ENCODE measurements at regions not wholly inside any gene's neighbourhood (a gene's known extent, or its start where the extent isn't known, plus 50 kb on each side); places are given as distances from the start of the nearest gene placed in this dataset.
"Not testable (repeated sequence)": the region's sequence is repeated elsewhere in the genome, so short reads cannot be mapped to it uniquely, and the experiment has no call there.

DNA sequence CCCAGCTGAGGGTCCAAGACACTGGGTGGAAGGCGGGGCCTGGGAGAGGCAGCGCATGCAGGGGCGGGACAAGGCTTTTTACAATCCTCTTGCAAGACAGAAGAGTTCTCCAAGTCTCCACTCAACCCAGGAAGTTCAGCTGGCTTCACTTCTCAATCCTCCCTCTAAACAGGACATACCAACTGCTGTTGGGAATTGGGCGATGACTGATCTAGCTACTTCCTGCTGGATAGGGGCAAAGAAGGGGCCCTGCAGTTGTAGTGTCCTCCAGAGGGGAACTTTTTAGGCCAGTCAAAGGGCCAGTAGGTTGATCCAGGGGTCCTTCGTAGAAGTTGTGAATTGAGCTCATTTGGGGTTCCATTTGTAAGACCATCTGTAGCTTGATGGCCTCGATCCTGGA, 94.6 kb upstream of the TERB2 start (continued):
- TF ChIP-seq, protein P1, sequence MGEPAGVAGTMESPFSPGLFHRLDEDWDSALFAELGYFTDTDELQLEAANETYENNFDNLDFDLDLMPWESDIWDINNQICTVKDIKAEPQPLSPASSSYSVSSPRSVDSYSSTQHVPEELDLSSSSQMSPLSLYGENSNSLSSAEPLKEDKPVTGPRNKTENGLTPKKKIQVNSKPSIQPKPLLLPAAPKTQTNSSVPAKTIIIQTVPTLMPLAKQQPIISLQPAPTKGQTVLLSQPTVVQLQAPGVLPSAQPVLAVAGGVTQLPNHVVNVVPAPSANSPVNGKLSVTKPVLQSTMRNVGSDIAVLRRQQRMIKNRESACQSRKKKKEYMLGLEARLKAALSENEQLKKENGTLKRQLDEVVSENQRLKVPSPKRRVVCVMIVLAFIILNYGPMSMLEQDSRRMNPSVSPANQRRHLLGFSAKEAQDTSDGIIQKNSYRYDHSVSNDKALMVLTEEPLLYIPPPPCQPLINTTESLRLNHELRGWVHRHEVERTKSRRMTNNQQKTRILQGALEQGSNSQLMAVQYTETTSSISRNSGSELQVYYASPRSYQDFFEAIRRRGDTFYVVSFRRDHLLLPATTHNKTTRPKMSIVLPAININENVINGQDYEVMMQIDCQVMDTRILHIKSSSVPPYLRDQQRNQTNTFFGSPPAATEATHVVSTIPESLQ (CRISPR knock-in tag; IDR thresholded peaks at IDR 0.05): no peak
- no peak for TF ChIP-seq ZBTB21 (CRISPR knock-in tag; IDR thresholded peaks at IDR 0.05; ENCODE audit: borderline replicate concordance)

GRCh38 chr15:44862866-44863265, 93.6 kb upstream of the TERB2 start:
- Mint-ChIP-seq H3K27me3 (ENCODE audit: low read depth) (peaks cover 14% of the 10 kb centered on the region), H3K9me3 (peaks cover 61% of the 10 kb centered on the region), H3K36me3 (peaks cover 14% of the 10 kb centered on the region)
- H3K27ac Mint-ChIP-seq; DNase-seq (ENCODE audit: low spot score); H3K4me3 Mint-ChIP-seq; H3K4me1 Mint-ChIP-seq; ATAC-seq; POLR2A ChIA-PET: not testable (repeated sequence)
- CTCF ChIA-PET: interaction anchor here (1.0 kb wide), 1 partner anchor 173 kb away, joined by 3 read pairs; no protein-coding TSS in a partner anchor

DNA sequence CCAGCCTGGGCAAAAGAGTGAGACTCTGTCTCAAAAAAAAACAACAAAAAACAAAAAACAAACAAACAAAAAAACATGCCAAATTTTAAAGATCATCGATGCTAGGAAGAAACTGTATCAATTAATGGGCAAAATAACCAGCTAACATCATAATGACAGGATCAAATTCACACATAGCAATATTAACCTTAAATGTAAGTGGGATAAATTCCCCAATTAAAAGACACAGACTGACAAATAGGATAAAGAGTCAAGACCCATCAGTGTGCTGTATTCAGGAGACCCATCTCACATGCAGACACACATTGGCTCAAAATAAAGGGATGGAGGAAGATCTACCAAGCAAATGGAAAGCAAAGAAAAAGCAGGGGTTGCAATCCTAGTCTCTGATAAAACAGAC, 88.4 kb upstream of the TERB2 start:
- CTCF ChIA-PET; POLR2A ChIA-PET; H3K4me1 Mint-ChIP-seq; ATAC-seq; H3K36me3 Mint-ChIP-seq; DNase-seq (ENCODE audit: low spot score); H3K27ac Mint-ChIP-seq; H3K4me3 Mint-ChIP-seq: not testable (repeated sequence)
- Mint-ChIP-seq H3K9me3 (peaks cover 83% of the 10 kb centered on the region), H3K27me3 (ENCODE audit: low read depth) (peaks cover 37% of the 10 kb centered on the region)

GRCh38 chr15:44870125-44870524, 86.4 kb upstream of the TERB2 start:
- CTCF ChIA-PET; H3K27ac Mint-ChIP-seq; POLR2A ChIA-PET; ATAC-seq; DNase-seq (ENCODE audit: low spot score); H3K4me1 Mint-ChIP-seq; H3K4me3 Mint-ChIP-seq: not testable (repeated sequence)
- peaks cover 37% of the 10 kb centered on the region for H3K27me3 Mint-ChIP-seq (ENCODE audit: low read depth)
- H3K9me3 Mint-ChIP-seq: peaks cover 89% of the 10 kb centered on the region
- peaks cover 23% of the 10 kb centered on the region for H3K36me3 Mint-ChIP-seq

DNA sequence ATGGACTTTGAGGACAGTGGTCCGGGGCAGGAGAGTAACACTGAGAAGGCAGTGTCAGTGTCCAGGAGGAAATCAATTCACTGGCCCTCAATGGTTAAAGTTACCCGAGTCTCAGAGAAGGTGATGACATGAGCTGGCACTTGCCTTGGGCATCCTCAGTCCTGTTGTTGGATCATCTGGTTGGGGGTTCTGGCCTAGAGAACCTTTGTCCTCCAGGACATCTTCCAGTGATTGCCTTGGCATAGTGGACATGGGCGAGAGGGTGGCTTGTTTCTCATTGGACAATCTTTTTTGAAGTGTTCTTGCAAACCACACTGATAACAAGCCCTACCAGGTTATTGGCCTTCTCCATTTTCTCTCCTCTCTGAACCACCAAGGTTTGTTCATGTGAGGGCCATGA, 83.4 kb upstream of the TERB2 start:
- Mint-ChIP-seq H3K4me3 (no peak overlapping the region), H3K27me3 (ENCODE audit: low read depth) (peaks cover 34% of the 10 kb centered on the region), H3K27ac (no peak overlapping the region), H3K9me3 (peaks cover 88% of the 10 kb centered on the region), H3K36me3 (peaks cover 39% of the 10 kb centered on the region), H3K4me1 (no peaks in the 10 kb centered on the region)
- DNase-seq (ENCODE audit: low spot score) (no peak), ATAC-seq (no peak)
- TF ChIP-seq IRF2 (CRISPR knock-in tag; IDR thresholded peaks at IDR 0.05; ENCODE audit: borderline replicate concordance, low read depth) (no peak), ZNF416 (CRISPR knock-in tag; IDR thresholded peaks at IDR 0.05) (no peak), ZNF263 (CRISPR knock-in tag; IDR thresholded peaks at IDR 0.05; ENCODE audit: low read depth) (no peak), TEAD4 (CRISPR knock-in tag; IDR thresholded peaks at IDR 0.05) (no peak), SMAD3 (CRISPR knock-in tag; IDR thresholded peaks at IDR 0.05; ENCODE audit: borderline replicate concordance) (no peak)
- TF ChIP-seq, protein P2, sequence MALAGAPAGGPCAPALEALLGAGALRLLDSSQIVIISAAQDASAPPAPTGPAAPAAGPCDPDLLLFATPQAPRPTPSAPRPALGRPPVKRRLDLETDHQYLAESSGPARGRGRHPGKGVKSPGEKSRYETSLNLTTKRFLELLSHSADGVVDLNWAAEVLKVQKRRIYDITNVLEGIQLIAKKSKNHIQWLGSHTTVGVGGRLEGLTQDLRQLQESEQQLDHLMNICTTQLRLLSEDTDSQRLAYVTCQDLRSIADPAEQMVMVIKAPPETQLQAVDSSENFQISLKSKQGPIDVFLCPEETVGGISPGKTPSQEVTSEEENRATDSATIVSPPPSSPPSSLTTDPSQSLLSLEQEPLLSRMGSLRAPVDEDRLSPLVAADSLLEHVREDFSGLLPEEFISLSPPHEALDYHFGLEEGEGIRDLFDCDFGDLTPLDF (CRISPR knock-in tag; IDR thresholded peaks at IDR 0.05): no peak
- POLR2A ChIA-PET: no interaction called here
- CTCF ChIA-PET: no interaction called here

- Mint-ChIP-seq H3K27ac (no peak overlapping the region), H3K9me3 (peaks cover 74% of the 10 kb centered on the region), H3K4me3 (no peak overlapping the region), H3K36me3 (peaks cover 52% of the 10 kb centered on the region), H3K27me3 (ENCODE audit: low read depth) (peaks cover 19% of the 10 kb centered on the region), H3K4me1 (peaks cover 5% of the 10 kb centered on the region; the same call in 1 of the 2 replicates)
- ChIA-PET POLR2A (no interaction called here), CTCF (no interaction called here)
- DNase-seq (ENCODE audit: low spot score): no peak
- ATAC-seq: no peak
- TF ChIP-seq FOXJ3 (CRISPR knock-in tag; IDR thresholded peaks at IDR 0.05; ENCODE audit: borderline replicate concordance) (no peak), GTF2I (CRISPR knock-in tag; conservative IDR thresholded peaks at IDR 0.05) (no peak), SP1 (CRISPR knock-in tag; conservative IDR thresholded peaks at IDR 0.05) (no peak), EMX1 (CRISPR knock-in tag; IDR thresholded peaks at IDR 0.05) (no peak), GRHL2 (CRISPR knock-in tag; IDR thresholded peaks at IDR 0.05; ENCODE audit: insufficient replicate concordance, severe bottlenecking) (no peak), ZNF232 (CRISPR knock-in tag; IDR thresholded peaks at IDR 0.05) (no peak), PRRX2 (CRISPR knock-in tag; IDR thresholded peaks at IDR 0.05) (no peak), ETV6 (CRISPR knock-in tag; IDR thresholded peaks at IDR 0.05) (no peak)
- TF ChIP-seq, protein P3, sequence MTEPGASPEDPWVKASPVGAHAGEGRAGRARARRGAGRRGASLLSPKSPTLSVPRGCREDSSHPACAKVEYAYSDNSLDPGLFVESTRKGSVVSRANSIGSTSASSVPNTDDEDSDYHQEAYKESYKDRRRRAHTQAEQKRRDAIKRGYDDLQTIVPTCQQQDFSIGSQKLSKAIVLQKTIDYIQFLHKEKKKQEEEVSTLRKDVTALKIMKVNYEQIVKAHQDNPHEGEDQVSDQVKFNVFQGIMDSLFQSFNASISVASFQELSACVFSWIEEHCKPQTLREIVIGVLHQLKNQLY (CRISPR knock-in tag; IDR thresholded peaks at IDR 0.05): no peak
- TF ChIP-seq, protein P4, sequence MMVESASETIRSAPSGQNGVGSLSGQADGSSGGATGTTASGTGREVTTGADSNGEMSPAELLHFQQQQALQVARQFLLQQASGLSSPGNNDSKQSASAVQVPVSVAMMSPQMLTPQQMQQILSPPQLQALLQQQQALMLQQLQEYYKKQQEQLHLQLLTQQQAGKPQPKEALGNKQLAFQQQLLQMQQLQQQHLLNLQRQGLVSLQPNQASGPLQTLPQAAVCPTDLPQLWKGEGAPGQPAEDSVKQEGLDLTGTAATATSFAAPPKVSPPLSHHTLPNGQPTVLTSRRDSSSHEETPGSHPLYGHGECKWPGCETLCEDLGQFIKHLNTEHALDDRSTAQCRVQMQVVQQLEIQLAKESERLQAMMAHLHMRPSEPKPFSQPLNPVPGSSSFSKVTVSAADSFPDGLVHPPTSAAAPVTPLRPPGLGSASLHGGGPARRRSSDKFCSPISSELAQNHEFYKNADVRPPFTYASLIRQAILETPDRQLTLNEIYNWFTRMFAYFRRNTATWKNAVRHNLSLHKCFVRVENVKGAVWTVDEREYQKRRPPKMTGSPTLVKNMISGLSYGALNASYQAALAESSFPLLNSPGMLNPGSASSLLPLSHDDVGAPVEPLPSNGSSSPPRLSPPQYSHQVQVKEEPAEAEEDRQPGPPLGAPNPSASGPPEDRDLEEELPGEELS (CRISPR knock-in tag; IDR thresholded peaks at IDR 0.05): no peak
- TF ChIP-seq, protein P5, sequence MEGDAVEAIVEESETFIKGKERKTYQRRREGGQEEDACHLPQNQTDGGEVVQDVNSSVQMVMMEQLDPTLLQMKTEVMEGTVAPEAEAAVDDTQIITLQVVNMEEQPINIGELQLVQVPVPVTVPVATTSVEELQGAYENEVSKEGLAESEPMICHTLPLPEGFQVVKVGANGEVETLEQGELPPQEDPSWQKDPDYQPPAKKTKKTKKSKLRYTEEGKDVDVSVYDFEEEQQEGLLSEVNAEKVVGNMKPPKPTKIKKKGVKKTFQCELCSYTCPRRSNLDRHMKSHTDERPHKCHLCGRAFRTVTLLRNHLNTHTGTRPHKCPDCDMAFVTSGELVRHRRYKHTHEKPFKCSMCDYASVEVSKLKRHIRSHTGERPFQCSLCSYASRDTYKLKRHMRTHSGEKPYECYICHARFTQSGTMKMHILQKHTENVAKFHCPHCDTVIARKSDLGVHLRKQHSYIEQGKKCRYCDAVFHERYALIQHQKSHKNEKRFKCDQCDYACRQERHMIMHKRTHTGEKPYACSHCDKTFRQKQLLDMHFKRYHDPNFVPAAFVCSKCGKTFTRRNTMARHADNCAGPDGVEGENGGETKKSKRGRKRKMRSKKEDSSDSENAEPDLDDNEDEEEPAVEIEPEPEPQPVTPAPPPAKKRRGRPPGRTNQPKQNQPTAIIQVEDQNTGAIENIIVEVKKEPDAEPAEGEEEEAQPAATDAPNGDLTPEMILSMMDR (IDR thresholded peaks at IDR 0.05): no peak
These were observed 77.4 kb upstream of the TERB2 start for GRCh38 chr15:44879066-44879465.

Measured in WTC11 (cell line).